ENCODE measurements at regions not wholly inside any gene's neighbourhood (a gene's known extent, or its start where the extent isn't known, plus 50 kb on each side); places are given as distances from the start of the nearest gene placed in this dataset.
A peak's percentile ranks its signal among the peaks of the same experiment; 100 is the strongest.
"Not testable (repeated sequence)": the region's sequence is repeated elsewhere in the genome, so short reads cannot be mapped to it uniquely, and the experiment has no call there.

GRCh38 chrX:10992110-10992509 is 119.0 kb upstream of the HCCS start:
- TF ChIP-seq, protein P1, sequence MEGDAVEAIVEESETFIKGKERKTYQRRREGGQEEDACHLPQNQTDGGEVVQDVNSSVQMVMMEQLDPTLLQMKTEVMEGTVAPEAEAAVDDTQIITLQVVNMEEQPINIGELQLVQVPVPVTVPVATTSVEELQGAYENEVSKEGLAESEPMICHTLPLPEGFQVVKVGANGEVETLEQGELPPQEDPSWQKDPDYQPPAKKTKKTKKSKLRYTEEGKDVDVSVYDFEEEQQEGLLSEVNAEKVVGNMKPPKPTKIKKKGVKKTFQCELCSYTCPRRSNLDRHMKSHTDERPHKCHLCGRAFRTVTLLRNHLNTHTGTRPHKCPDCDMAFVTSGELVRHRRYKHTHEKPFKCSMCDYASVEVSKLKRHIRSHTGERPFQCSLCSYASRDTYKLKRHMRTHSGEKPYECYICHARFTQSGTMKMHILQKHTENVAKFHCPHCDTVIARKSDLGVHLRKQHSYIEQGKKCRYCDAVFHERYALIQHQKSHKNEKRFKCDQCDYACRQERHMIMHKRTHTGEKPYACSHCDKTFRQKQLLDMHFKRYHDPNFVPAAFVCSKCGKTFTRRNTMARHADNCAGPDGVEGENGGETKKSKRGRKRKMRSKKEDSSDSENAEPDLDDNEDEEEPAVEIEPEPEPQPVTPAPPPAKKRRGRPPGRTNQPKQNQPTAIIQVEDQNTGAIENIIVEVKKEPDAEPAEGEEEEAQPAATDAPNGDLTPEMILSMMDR (IDR thresholded peaks at IDR 0.05; ENCODE audit: low read depth, low read length), result no peak
- H3K9me3 ChIP-seq (ENCODE audit: low read depth), result no peaks in the 10 kb centered on the region
- no peaks in the 10 kb centered on the region for H3K36me3 ChIP-seq
- H3K4me1 ChIP-seq (ENCODE audit: low read depth), result no peaks in the 10 kb centered on the region
- no peak for DNase-seq (ENCODE audit: low read depth in 1 of 2, low spot score in 1 of 2)
- no peak overlapping the region for H3K4me3 ChIP-seq
- H3K27me3 ChIP-seq, result no peaks in the 10 kb centered on the region
- H3K27ac ChIP-seq, result no peak overlapping the region

GRCh38 chrX:11007076-11007475 is 104.1 kb upstream of the HCCS start:
- not testable (repeated sequence) for H3K4me3 ChIP-seq; H3K4me1 ChIP-seq (ENCODE audit: low read depth); H3K36me3 ChIP-seq; H3K9me3 ChIP-seq (ENCODE audit: low read depth); H3K27me3 ChIP-seq; H3K27ac ChIP-seq; DNase-seq (ENCODE audit: low read depth in 1 of 2, low spot score in 1 of 2)

DNA sequence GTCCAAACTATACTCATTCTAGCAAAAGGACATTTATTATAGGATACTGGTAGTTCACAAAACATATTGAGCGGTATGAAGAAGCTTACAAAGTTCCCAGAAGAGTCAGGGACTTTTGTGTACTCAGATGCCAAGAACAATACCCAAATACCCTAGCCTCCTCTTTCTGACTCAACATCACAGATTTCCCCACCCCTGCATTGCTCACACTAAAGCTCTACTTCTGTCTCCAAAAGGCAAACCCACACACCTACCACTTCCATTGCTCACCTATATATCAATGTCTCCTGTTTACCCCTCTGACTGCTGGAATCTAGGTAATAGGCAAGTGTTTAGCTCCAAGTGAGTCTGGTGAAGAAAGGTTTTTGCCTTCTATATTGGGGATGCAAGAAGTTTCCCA is 100.7 kb upstream of the HCCS start:
- no peak for DNase-seq (ENCODE audit: low read depth in 1 of 2, low spot score in 1 of 2)
- Histone ChIP-seq H3K27ac (no peak overlapping the region), H3K9me3 (ENCODE audit: low read depth) (peaks cover 3% of the 10 kb centered on the region), H3K27me3 (no peaks in the 10 kb centered on the region), H3K4me1 (ENCODE audit: low read depth) (no peaks in the 10 kb centered on the region), H3K36me3 (no peaks in the 10 kb centered on the region), H3K4me3 (no peak overlapping the region)
- TF ChIP-seq, protein P1 (IDR thresholded peaks at IDR 0.05; ENCODE audit: low read depth, low read length), result no peak

DNA sequence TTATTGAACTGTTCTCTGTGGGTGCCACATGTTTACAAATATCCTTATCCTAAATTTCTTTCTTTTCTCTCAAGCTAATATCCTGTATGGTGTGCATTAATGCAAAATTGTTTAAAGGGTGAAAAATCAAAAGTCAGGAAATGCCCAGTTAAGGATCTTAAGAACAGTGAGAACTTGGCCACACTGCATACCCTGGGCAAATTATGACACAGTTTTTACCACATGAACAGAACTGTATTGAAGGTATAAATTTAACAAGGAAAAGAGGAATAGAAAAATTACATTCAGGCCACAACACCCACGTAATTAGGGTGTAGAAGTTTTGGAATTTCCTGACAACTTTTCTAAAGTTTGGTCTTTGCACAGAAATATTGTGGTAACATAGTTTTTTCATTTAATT is 94.4 kb upstream of the HCCS start:
- no peaks in the 10 kb centered on the region for H3K9me3 ChIP-seq (ENCODE audit: low read depth)
- no peaks in the 10 kb centered on the region for H3K27me3 ChIP-seq
- TF ChIP-seq, protein P1 (IDR thresholded peaks at IDR 0.05; ENCODE audit: low read depth, low read length), result no peak
- H3K4me1 ChIP-seq (ENCODE audit: low read depth), result no peaks in the 10 kb centered on the region
- no peak for DNase-seq (ENCODE audit: low read depth in 1 of 2, low spot score in 1 of 2)
- no peak overlapping the region for H3K4me3 ChIP-seq
- H3K36me3 ChIP-seq, result no peaks in the 10 kb centered on the region
- no peak overlapping the region for H3K27ac ChIP-seq

- not testable (repeated sequence) for H3K9me3 ChIP-seq (ENCODE audit: low read depth); H3K27me3 ChIP-seq; H3K4me3 ChIP-seq; H3K4me1 ChIP-seq (ENCODE audit: low read depth); H3K36me3 ChIP-seq; DNase-seq (ENCODE audit: low read depth in 1 of 2, low spot score in 1 of 2); H3K27ac ChIP-seq
These were observed 88.5 kb upstream of the HCCS start for GRCh38 chrX:11022588-11022987.

- Histone ChIP-seq H3K27me3 (no peaks in the 10 kb centered on the region), H3K9me3 (ENCODE audit: low read depth) (no peaks in the 10 kb centered on the region), H3K4me1 (ENCODE audit: low read depth) (no peaks in the 10 kb centered on the region), H3K36me3 (no peaks in the 10 kb centered on the region), H3K4me3 (no peak overlapping the region), H3K27ac (no peak overlapping the region)
- TF ChIP-seq, protein P1 (IDR thresholded peaks at IDR 0.05; ENCODE audit: low read depth, low read length), result no peak
- DNase-seq (ENCODE audit: low read depth in 1 of 2, low spot score in 1 of 2), result no peak
These were observed 71.2 kb upstream of the HCCS start for GRCh38 chrX:11039926-11040325.

- no peaks in the 10 kb centered on the region for H3K4me1 ChIP-seq (ENCODE audit: low read depth)
- TF ChIP-seq, protein P1 (IDR thresholded peaks at IDR 0.05; ENCODE audit: low read depth, low read length), result peak; percentile 20
- H3K9me3 ChIP-seq (ENCODE audit: low read depth), result no peaks in the 10 kb centered on the region
- DNase-seq (ENCODE audit: low read depth in 1 of 2, low spot score in 1 of 2), result peak; percentile 0 to 6
- H3K4me3 ChIP-seq, result no peak overlapping the region
- H3K27me3 ChIP-seq, result no peaks in the 10 kb centered on the region
- no peak overlapping the region for H3K27ac ChIP-seq
- H3K36me3 ChIP-seq, result no peaks in the 10 kb centered on the region
These were observed 70.7 kb upstream of the HCCS start for GRCh38 chrX:11040405-11040804.

Data from cardiac muscle cell (in vitro differentiated cells and primary cell).